H1 (cell line): ENCODE measurements at regions not wholly inside any gene's neighbourhood (a gene's known extent, or its start where the extent isn't known, plus 50 kb on each side); places are given as distances from the start of the nearest gene placed in this dataset.

Source experiments
- CTCF ChIA-PET: fragments of 300-600 bp; sonication (Branson Sonifier 250); formaldehyde crosslinking; loops from one replicate; lab custom pipeline; 2021; ENCODE audit not compliant: partially characterized antibody; lab: Charles Lee
- POLR2A ChIA-PET: fragments of 300-600 bp; sonication (Branson Sonifier 250); formaldehyde crosslinking; loops from one replicate; lab custom pipeline; 2021; ENCODE audit warnings: inconsistent platforms; ENCODE audit not compliant: partially characterized antibody; lab: Charles Lee
- DNase-seq, 2 experiments: peaks; one replicate each; pipeline versions ENCODE4 v3.0.0 to v3.0.0-alpha.2; 2010 to 2022; ENCODE audit warnings: low spot score in 2 of 2, low read depth in 1 of 2, mixed read lengths in 1 of 2
- FAIRE-seq: peaks from 2 replicates; lab custom pipeline; 2011; peaks lifted over from hg19 to GRCh38; lab: Jason Lieb, UNC
- H2AFZ ChIP-seq: 2 replicates; pipeline ENCODE4 v1.8.1; 2012; ENCODE audit warnings: low read length, inconsistent platforms
- H2AK5ac ChIP-seq: 2 replicates; pipeline ENCODE4 v1.6.1; 2013; ENCODE audit warnings: low read depth, low read length
- H2BK120ac ChIP-seq: replicated peaks from 2 replicates; pipeline ENCODE3; 2013; ENCODE audit warnings: low read depth, low read length, inconsistent platforms
- H2BK12ac ChIP-seq: 2 replicates; pipeline ENCODE4 v1.6.1; 2013; ENCODE audit warnings: low read depth, low read length
- H2BK15ac ChIP-seq: 2 replicates; pipeline ENCODE4 v1.6.1; 2013; ENCODE audit warnings: low read length
- H2BK20ac ChIP-seq: 2 replicates; pipeline ENCODE4 v1.6.1; 2013; ENCODE audit warnings: low read length
- H2BK5ac ChIP-seq: 2 replicates; pipeline ENCODE4 v1.6.1; 2013; ENCODE audit warnings: low read depth, low read length
- H3K14ac ChIP-seq: 2 replicates; pipeline ENCODE4 v1.6.1; 2013; ENCODE audit warnings: inconsistent platforms; ENCODE audit not compliant: insufficient read length
- H3K18ac ChIP-seq: 2 replicates; pipeline ENCODE4 v1.6.1; 2013; ENCODE audit warnings: low read length; ENCODE audit errors: extremely low read depth
- H3K23ac ChIP-seq: 2 replicates; pipeline ENCODE4 v1.6.1; 2013; ENCODE audit warnings: inconsistent platforms; ENCODE audit not compliant: insufficient read length
- H3K23me2 ChIP-seq: 2 replicates; pipeline ENCODE4 v1.6.1; 2013; ENCODE audit warnings: low read depth, low read length
- H3K27ac ChIP-seq: 2 replicates; pipeline ENCODE4 v1.6.1; 2011; ENCODE audit warnings: low read depth, low read length, inconsistent platforms
- H3K27me3 ChIP-seq, 4 experiments: replicated peaks in 1 of 4; 1 replicate in 1 of 4; 2 replicates in 3 of 4; pipeline versions ENCODE4 v1.6.1 to v1.8.1; 2011 to 2013; ENCODE audit warnings: low read length in 3 of 4, mild to moderate bottlenecking in 3 of 4, inconsistent platforms in 2 of 4, mixed read lengths in 2 of 4, moderate library complexity in 1 of 4; ENCODE audit not compliant: control insufficient read depth in 3 of 4, insufficient read depth in 3 of 4; ENCODE audit errors: extremely low read depth in 1 of 4
- H3K36me3 ChIP-seq, 4 experiments: 2 replicates each; pipeline versions ENCODE4 v1.6.1 to v1.8.1; 2011 to 2013; ENCODE audit warnings: mild to moderate bottlenecking in 4 of 4, low read length in 3 of 4, moderate library complexity in 2 of 4, control low read depth in 1 of 4, inconsistent platforms in 1 of 4; ENCODE audit not compliant: insufficient read depth in 4 of 4, control insufficient read depth in 2 of 4
- H3K4ac ChIP-seq: replicated peaks from 2 replicates; pipeline ENCODE3; 2013; ENCODE audit warnings: low read length, low read depth, mixed read lengths, inconsistent platforms; ENCODE audit not compliant: insufficient read length
- H3K4me1 ChIP-seq, 4 experiments: replicated peaks in 1 of 4; 1 replicate in 1 of 4; 2 replicates in 3 of 4; pipeline versions ENCODE4 v1.6.1 to v1.8.1; 2011 to 2013; ENCODE audit warnings: low read length in 3 of 4, inconsistent platforms in 2 of 4, mixed read lengths in 1 of 4; ENCODE audit not compliant: insufficient read depth in 4 of 4, control insufficient read depth in 3 of 4
- H3K4me2 ChIP-seq, 2 experiments: 2 replicates each; pipeline versions ENCODE4 v1.6.1 to v1.8.1; 2011 to 2013; ENCODE audit warnings: low read depth in 2 of 2, low read length in 2 of 2, control low read depth in 1 of 2, inconsistent platforms in 1 of 2, mild to moderate bottlenecking in 1 of 2; ENCODE audit not compliant: insufficient read depth in 1 of 2
- H3K4me3 ChIP-seq, 4 experiments: fragments of 200-600, 300-600 bp in 1 of 4; sonication (generic), shearing (Covaris generic), sonication (Bioruptor Twin) in 1 of 4; 2 replicates each; pipeline versions ENCODE4 v1.5.1 to v1.8.1; 2011 to 2016; ENCODE audit warnings: low read length in 4 of 4, low read depth in 3 of 4, control low read depth in 2 of 4, inconsistent platforms in 2 of 4, mild to moderate bottlenecking in 2 of 4, mixed read lengths in 1 of 4, moderate library complexity in 1 of 4; ENCODE audit not compliant: insufficient read depth in 2 of 4; ENCODE audit errors: extremely low read depth in 1 of 4
- H3K56ac ChIP-seq: replicated peaks from 2 replicates; pipeline ENCODE3; 2013; ENCODE audit warnings: low read depth, mild to moderate bottlenecking, mixed read lengths, low read length, inconsistent platforms; ENCODE audit not compliant: insufficient read length
- H3K79me1 ChIP-seq: 2 replicates; pipeline ENCODE4 v1.6.1; 2013; ENCODE audit warnings: low read depth, low read length, control low read depth
- H3K79me2 ChIP-seq, 2 experiments: 2 replicates each; pipeline versions ENCODE4 v1.6.1 to v1.8.1; 2012 to 2013; ENCODE audit warnings: low read length in 2 of 2, mild to moderate bottlenecking in 2 of 2, inconsistent platforms in 1 of 2; ENCODE audit not compliant: insufficient read depth in 2 of 2, control insufficient read depth in 1 of 2
- H3K9ac ChIP-seq, 4 experiments: replicated peaks in 1 of 4; 1 replicate in 1 of 4; 2 replicates in 3 of 4; pipeline versions ENCODE4 v1.6.1 to v1.8.1; 2011 to 2013; ENCODE audit warnings: low read depth in 3 of 4, low read length in 3 of 4, control low read depth in 2 of 4, mild to moderate bottlenecking in 2 of 4, moderate library complexity in 2 of 4, inconsistent platforms in 1 of 4; ENCODE audit errors: extremely low read depth in 1 of 4
- H3K9me3 ChIP-seq, 2 experiments: 2 replicates each; pipeline versions ENCODE4 v1.6.1 to v1.8.1; 2012 to 2013; ENCODE audit warnings: mild to moderate bottlenecking in 2 of 2, moderate library complexity in 2 of 2, control low read depth in 1 of 2, inconsistent platforms in 1 of 2, low read depth in 1 of 2, low read length in 1 of 2, mixed read lengths in 1 of 2; ENCODE audit not compliant: insufficient read depth in 2 of 2
- H4K20me1 ChIP-seq, 2 experiments: replicated peaks in 1 of 2; 2 replicates each; pipeline versions ENCODE3 to v1.8.1; 2011 to 2013; ENCODE audit warnings: inconsistent platforms in 2 of 2, low read length in 2 of 2, mild to moderate bottlenecking in 1 of 2; ENCODE audit not compliant: insufficient read depth in 2 of 2, control insufficient read depth in 1 of 2
- H4K5ac ChIP-seq: 2 replicates; pipeline ENCODE4 v1.6.1; 2013; ENCODE audit warnings: low read length, low read depth, mixed read lengths, inconsistent platforms; ENCODE audit not compliant: insufficient read length
- H4K8ac ChIP-seq: 2 replicates; pipeline ENCODE4 v1.8.0; 2013; ENCODE audit warnings: mild to moderate bottlenecking, moderate library complexity, low read length, inconsistent platforms; ENCODE audit not compliant: insufficient read depth; ENCODE audit errors: extremely low read depth
- H4K91ac ChIP-seq: replicated peaks from 2 replicates; pipeline ENCODE3; 2013; ENCODE audit warnings: low read length, mixed read lengths, inconsistent platforms; ENCODE audit not compliant: insufficient read length
- GTF2F1 ChIP-seq: IDR thresholded peaks from 2 replicates; pipeline ENCODE4 v1.6.1; 2012; ENCODE audit warnings: low read depth, low read length, improper control_type of control experiment, borderline replicate concordance
- NANOG ChIP-seq: IDR thresholded peaks from 2 replicates; pipeline ENCODE4 v1.6.1; 2011; ENCODE audit warnings: low read length, low read depth, mild to moderate bottlenecking, inconsistent platforms; ENCODE audit not compliant: insufficient read depth, poor library complexity, severe bottlenecking
- WGBS, 2 experiments: shearing (Covaris generic) in 1 of 2; methylation state at CpG; one replicate each; pipeline versions ENCODE4 v1.1.6 to v1.1.7; 2013 to 2015; ENCODE audit warnings: low lambda C conversion rate in 2 of 2, mixed read lengths in 2 of 2, inconsistent platforms in 1 of 2, low coverage in 1 of 2, missing lambda C conversion rate in 1 of 2; ENCODE audit not compliant: insufficient replicate concordance in 2 of 2, insufficient coverage in 1 of 2, insufficient read length in 1 of 2; ENCODE audit errors: extremely low coverage in 1 of 2, missing lambda C conversion rate in 1 of 2; 5-methylcytosine and 5-hydroxymethylcytosine counted together
- TF ChIP-seq, protein P1 (sequence below): IDR thresholded peaks from 2 replicates; pipeline ENCODE4 v1.6.1; 2011; ENCODE audit warnings: low read depth, mild to moderate bottlenecking, low read length; ENCODE audit not compliant: insufficient read depth
- TF ChIP-seq, protein P2 (sequence below): IDR thresholded peaks from 2 replicates; pipeline ENCODE4 v1.6.1; 2012; ENCODE audit warnings: inconsistent platforms
- TF ChIP-seq, protein P3 (sequence below): IDR thresholded peaks from 2 replicates; pipeline ENCODE4 v1.6.1; 2012; ENCODE audit warnings: low read length, inconsistent platforms

DNA sequence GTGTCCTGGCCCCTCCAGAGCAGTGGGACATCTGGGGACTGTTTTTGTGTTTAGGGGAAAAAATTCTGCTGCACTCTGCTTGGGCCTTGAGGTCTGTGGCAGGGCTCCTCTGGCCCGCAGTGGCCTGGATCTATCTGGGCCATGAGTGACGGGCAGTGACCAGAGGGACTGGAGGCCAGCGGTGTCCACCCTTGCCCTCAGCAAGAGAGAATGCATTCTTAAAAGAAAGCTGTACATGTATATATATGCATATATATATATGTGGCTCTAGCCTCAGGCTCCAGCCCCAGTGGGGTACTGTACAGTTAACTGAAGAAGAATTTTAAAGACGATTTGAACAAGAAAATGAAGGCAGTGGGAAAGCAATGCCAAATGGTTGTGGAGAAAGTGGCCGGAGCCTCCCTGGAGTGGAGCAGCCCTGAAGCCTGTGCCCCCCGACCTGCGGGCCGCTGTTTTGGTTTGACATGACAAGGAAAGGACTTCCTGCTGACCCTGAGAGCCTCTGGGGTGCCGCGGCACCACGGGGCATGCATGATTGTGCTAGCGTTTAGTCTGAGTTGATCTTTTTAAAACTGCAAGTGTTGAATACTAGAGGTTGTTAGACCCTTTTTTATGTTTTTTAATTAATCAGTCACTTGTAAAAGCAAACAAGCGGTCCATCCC is 52.2 kb downstream of the PLXNA1 start:
- Histone ChIP-seq H3K4ac (no peak overlapping the region), H3K36me3 (peaks cover 6 to 20% (median 15%) of the 10 kb centered on the region in 4 experiments), H2BK5ac (no peak overlapping the region), H3K9ac (no peak overlapping the region), H3K23me2 (no peaks in the 10 kb centered on the region), H2BK15ac (no peak overlapping the region), H4K91ac (no peak overlapping the region), H3K4me3 (no peak overlapping the region), H3K9me3 (no peaks in the 10 kb centered on the region), H2BK12ac (no peak overlapping the region), H3K18ac (no peak overlapping the region), H2BK120ac (no peak overlapping the region), H4K20me1 (peaks cover 0 to 12% of the 10 kb centered on the region in 2 experiments), H4K5ac (no peak overlapping the region), H3K4me2 (no peak overlapping the region), H4K8ac (peak overlapping the region; percentile 14; the same call in 1 of the 2 replicates), H3K79me2 (no peaks in the 10 kb centered on the region), H3K4me1 (no peaks in the 10 kb centered on the region), H3K27me3 (no peaks in the 10 kb centered on the region), H2BK20ac (no peak overlapping the region), H2AFZ (no peak overlapping the region), H3K79me1 (no peaks in the 10 kb centered on the region), H3K14ac (no peak overlapping the region), H3K56ac (no peak overlapping the region), H2AK5ac (no peak overlapping the region), H3K27ac (no peak overlapping the region), H3K23ac (no peak overlapping the region)
- TF ChIP-seq, protein P1, sequence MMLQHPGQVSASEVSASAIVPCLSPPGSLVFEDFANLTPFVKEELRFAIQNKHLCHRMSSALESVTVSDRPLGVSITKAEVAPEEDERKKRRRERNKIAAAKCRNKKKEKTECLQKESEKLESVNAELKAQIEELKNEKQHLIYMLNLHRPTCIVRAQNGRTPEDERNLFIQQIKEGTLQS: no peak
- no peak for TF ChIP-seq NANOG
- TF ChIP-seq, protein P2, sequence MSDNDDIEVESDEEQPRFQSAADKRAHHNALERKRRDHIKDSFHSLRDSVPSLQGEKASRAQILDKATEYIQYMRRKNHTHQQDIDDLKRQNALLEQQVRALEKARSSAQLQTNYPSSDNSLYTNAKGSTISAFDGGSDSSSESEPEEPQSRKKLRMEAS: no peak
- TF ChIP-seq, protein P3, sequence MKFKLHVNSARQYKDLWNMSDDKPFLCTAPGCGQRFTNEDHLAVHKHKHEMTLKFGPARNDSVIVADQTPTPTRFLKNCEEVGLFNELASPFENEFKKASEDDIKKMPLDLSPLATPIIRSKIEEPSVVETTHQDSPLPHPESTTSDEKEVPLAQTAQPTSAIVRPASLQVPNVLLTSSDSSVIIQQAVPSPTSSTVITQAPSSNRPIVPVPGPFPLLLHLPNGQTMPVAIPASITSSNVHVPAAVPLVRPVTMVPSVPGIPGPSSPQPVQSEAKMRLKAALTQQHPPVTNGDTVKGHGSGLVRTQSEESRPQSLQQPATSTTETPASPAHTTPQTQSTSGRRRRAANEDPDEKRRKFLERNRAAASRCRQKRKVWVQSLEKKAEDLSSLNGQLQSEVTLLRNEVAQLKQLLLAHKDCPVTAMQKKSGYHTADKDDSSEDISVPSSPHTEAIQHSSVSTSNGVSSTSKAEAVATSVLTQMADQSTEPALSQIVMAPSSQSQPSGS: no peak
- TF ChIP-seq GTF2F1: no peak
- no peak for FAIRE-seq
- CTCF ChIA-PET: interaction anchor here (1.6 kb wide), 1 partner anchor 42 kb away, joined by 4 read pairs; no protein-coding TSS in a partner anchor
- POLR2A ChIA-PET: interaction anchor here (1.0 to 2.4 kb wide), 3 partner anchors 10 to 39 kb away, joined by 3 to 5 read pairs (median 3); no protein-coding TSS in a partner anchor
- no peak for DNase-seq
- 92% methylated on average over 13 of the region's 13 CpGs; no CpG with 5 or more reads in 1 of the 2 experiments for WGBS, 2 experiments
